GM12878 (cell line): ENCODE measurements at regions not wholly inside any gene's neighbourhood (a gene's known extent, or its start where the extent isn't known, plus 50 kb on each side); places are given as distances from the start of the nearest gene placed in this dataset.

ENCODE experiments used
- ATAC-seq: fragments of 200-7000 bp; cut with Tn5 transposase; 3 replicates; pipeline ENCODE4 v1.9.1; 2020; ENCODE audit warnings: mild to moderate bottlenecking, moderate library complexity
- BruUV-seq: library from RNA; stranded (reverse); fragments of 400-500 nt; replicated peaks from 2 replicates; lab custom pipeline; 2021; lab: Mats Ljungman, UMichigan
- CTCF ChIA-PET: fragments of 300-600 bp; sonication (Branson Sonifier 250); formaldehyde crosslinking; extraction: SDS; loops from one replicate; lab custom pipeline; 2021; ENCODE audit warnings: inconsistent platforms; lab: Yijun Ruan, JAX
- POLR2A ChIA-PET: fragments of 350-600 bp; formaldehyde crosslinking; extraction: SDS; loops from one replicate; lab custom pipeline; 2021; ENCODE audit warnings: inconsistent platforms; lab: Charles Lee
- RAD21 ChIA-PET: fragments of 300-600 bp; sonication (Branson Sonifier 250); formaldehyde crosslinking; loops from one replicate; lab custom pipeline; 2023; ENCODE audit warnings: antibody characterized with exemption; ENCODE audit not compliant: unreplicated experiment; lab: Charles Lee
- SMC1A ChIA-PET: fragments of 300-600 bp; sonication (Branson Sonifier 250); formaldehyde crosslinking; loops from one replicate; lab custom pipeline; 2023; ENCODE audit not compliant: unreplicated experiment, uncharacterized antibody; lab: Charles Lee
- DNase-seq: peaks from one replicate; pipeline ENCODE4 v3.0.0-alpha.2; 2011; ENCODE audit warnings: low read depth, low spot score
- FAIRE-seq: peaks from 3 replicates; lab custom pipeline; 2011; peaks lifted over from hg19 to GRCh38; lab: Jason Lieb, UNC
- H2AFZ ChIP-seq: 2 replicates; pipeline ENCODE4 v1.6.0; 2011; ENCODE audit warnings: low read depth, low read length, control low read depth; ENCODE audit not compliant: control insufficient read depth
- H3K27ac ChIP-seq: 2 replicates; pipeline ENCODE4 v1.5.1; 2011; ENCODE audit warnings: control low read depth; ENCODE audit not compliant: control insufficient read depth, insufficient read depth
- H3K27me3 ChIP-seq, 2 experiments: replicated peaks in 1 of 2; 2 replicates each; pipeline versions ENCODE4 v1.6.0 to v1.6.1; 2011; ENCODE audit warnings: low read length in 1 of 2; ENCODE audit not compliant: control insufficient read depth in 2 of 2, insufficient read depth in 2 of 2
- H3K36me3 ChIP-seq, 2 experiments: 2 replicates each; pipeline ENCODE4 v1.5.1; 2011; ENCODE audit warnings: low read length in 1 of 2; ENCODE audit not compliant: control insufficient read depth in 2 of 2, insufficient read depth in 2 of 2
- H3K4me1 ChIP-seq: 2 replicates; pipeline ENCODE4 v1.6.1; 2011; ENCODE audit warnings: mild to moderate bottlenecking, low read length, moderate library complexity, mixed read lengths; ENCODE audit not compliant: control insufficient read depth, insufficient read depth
- H3K4me2 ChIP-seq: 2 replicates; pipeline ENCODE4 v1.6.0; 2011; ENCODE audit warnings: control low read depth; ENCODE audit not compliant: control insufficient read depth, insufficient read depth
- H3K4me3 ChIP-seq: fragments of 200-600 bp; sonication (generic); 2 replicates; pipeline ENCODE4 v1.5.1; 2016
- H3K79me2 ChIP-seq: 2 replicates; pipeline ENCODE4 v1.6.0; 2011; ENCODE audit warnings: low read length; ENCODE audit not compliant: control insufficient read depth, insufficient read depth
- H3K9ac ChIP-seq: 2 replicates; pipeline ENCODE4 v1.8.0; 2011; ENCODE audit warnings: low read length, control low read depth, mixed read lengths; ENCODE audit not compliant: control insufficient read depth, insufficient read depth
- H3K9me3 ChIP-seq: replicated peaks from 3 replicates; pipeline ENCODE4 v1.5.1; 2011; ENCODE audit warnings: mild to moderate bottlenecking, low read length; ENCODE audit not compliant: control insufficient read depth, insufficient read depth
- H4K20me1 ChIP-seq: 2 replicates; pipeline ENCODE4 v1.6.0; 2011; ENCODE audit not compliant: control insufficient read depth, insufficient read depth
- BACH1 ChIP-seq: fragments of 450-650 bp; IDR thresholded peaks from 2 replicates; pipeline ENCODE4 v1.6.1; 2017; ENCODE audit warnings: mild to moderate bottlenecking, borderline replicate concordance
- CREM ChIP-seq: IDR thresholded peaks from 2 replicates; pipeline ENCODE4 v1.6.1; 2014; ENCODE audit warnings: antibody characterized with exemption, low read depth
- HDGF ChIP-seq: fragments of 450-650 bp; IDR thresholded peaks from 2 replicates; pipeline ENCODE4 v1.6.1; 2016; ENCODE audit warnings: antibody characterized with exemption
- NFYA ChIP-seq: IDR thresholded peaks from 2 replicates; pipeline ENCODE4 v1.6.1; 2011; ENCODE audit warnings: low read depth, mild to moderate bottlenecking, low read length, improper control_type of control experiment, borderline replicate concordance
- RAD21 ChIP-seq: IDR thresholded peaks from 2 replicates; pipeline ENCODE4 v1.6.1; 2011; ENCODE audit warnings: mild to moderate bottlenecking, low read depth, low read length, moderate library complexity; ENCODE audit not compliant: insufficient read depth
- SMC3 ChIP-seq: IDR thresholded peaks from 2 replicates; pipeline ENCODE4 v1.6.1; 2011; ENCODE audit warnings: low read length, improper control_type of control experiment, borderline replicate concordance
- SREBF2 ChIP-seq: IDR thresholded peaks from 2 replicates; pipeline ENCODE4 v1.6.1; 2012; ENCODE audit warnings: mild to moderate bottlenecking, low read length
- TCF3 ChIP-seq: IDR thresholded peaks from 2 replicates; pipeline ENCODE4 v1.6.1; 2012; ENCODE audit warnings: low read depth, mild to moderate bottlenecking, low read length, borderline replicate concordance; ENCODE audit not compliant: insufficient read depth
- ZBTB40 ChIP-seq: fragments of 450-650 bp; IDR thresholded peaks from 2 replicates; pipeline ENCODE4 v1.6.1; 2016; ENCODE audit warnings: mild to moderate bottlenecking, moderate library complexity, borderline replicate concordance
- WGBS: methylation state at CpG from one replicate; pipeline ENCODE4 v1.1.6; 2016; ENCODE audit warnings: low lambda C conversion rate; ENCODE audit not compliant: insufficient replicate concordance, insufficient coverage; ENCODE audit errors: missing lambda C conversion rate; 5-methylcytosine and 5-hydroxymethylcytosine counted together
- in situ Hi-C: fragments of 300-500 bp; cut with MboI; formaldehyde crosslinking; loops from 9 replicates; pipeline ENCODE4 v1.14.3; 2018; ENCODE audit warnings: mixed read lengths
- intact Hi-C: fragments of 100-400 bp; cut with micrococcal nuclease; formaldehyde crosslinking; loops from one replicate; pipeline ENCODE4 v1.14.2; 2022; ENCODE audit not compliant: unreplicated experiment
- TF ChIP-seq, protein P1 (sequence below): fragments of 450-650 bp; conservative IDR thresholded peaks from 2 replicates; pipeline ENCODE4 v1.6.1; 2017; ENCODE audit warnings: mild to moderate bottlenecking, moderate library complexity
- TF ChIP-seq, protein P2 (sequence below): IDR thresholded peaks from 2 replicates; pipeline ENCODE4 v1.6.1; 2012; ENCODE audit warnings: low read length, inconsistent platforms
- TF ChIP-seq, protein P3 (sequence below), 3 experiments: IDR thresholded peaks in 2 of 3; conservative IDR thresholded peaks in 1 of 3; 2 replicates each; pipeline ENCODE4 v1.5.1; 2011; ENCODE audit warnings: low read depth in 3 of 3, low read length in 3 of 3, mild to moderate bottlenecking in 3 of 3, control low read depth in 2 of 3, moderate library complexity in 2 of 3, inconsistent platforms in 1 of 3, mixed read lengths in 1 of 3; ENCODE audit not compliant: control insufficient read depth in 2 of 3, insufficient read depth in 1 of 3; ENCODE audit errors: extremely low read depth in 1 of 3

DNA sequence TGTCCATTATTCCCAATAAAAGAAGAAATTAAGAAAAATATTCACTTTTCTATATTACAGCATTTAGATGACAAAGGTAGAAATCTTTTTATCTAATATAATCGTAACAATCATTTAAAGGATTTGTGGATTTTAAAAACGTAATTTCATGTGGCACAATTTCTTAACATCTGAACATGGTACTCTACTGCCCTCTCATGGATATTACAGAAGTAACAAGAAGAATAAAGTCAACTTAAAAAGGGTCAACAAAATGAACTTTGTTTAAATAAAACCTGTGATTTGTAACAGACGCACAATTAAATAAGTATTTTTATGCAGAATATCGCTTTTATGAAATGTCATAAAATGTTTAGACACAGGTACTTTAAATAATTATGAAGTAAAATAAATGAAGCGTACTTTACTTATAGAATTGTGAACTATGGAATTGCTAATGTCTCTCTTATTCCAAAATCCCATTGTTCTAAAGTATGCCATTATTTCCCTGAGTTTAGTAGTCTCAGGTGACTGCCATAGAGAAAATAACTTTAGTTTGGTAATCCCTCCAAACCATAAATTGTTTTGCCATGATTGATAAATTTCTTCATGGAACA, 366.8 kb upstream of the ZNF385D start:
- Histone ChIP-seq H3K9me3 (no peaks in the 10 kb centered on the region), H3K79me2 (no peaks in the 10 kb centered on the region), H3K27me3 (no peaks in the 10 kb centered on the region), H3K4me2 (no peak overlapping the region), H2AFZ (no peak overlapping the region), H3K9ac (no peak overlapping the region), H3K27ac (no peak overlapping the region), H3K36me3 (no peaks in the 10 kb centered on the region), H4K20me1 (no peaks in the 10 kb centered on the region), H3K4me1 (no peaks in the 10 kb centered on the region), H3K4me3 (no peak overlapping the region)
- ChIA-PET SMC1A (interaction anchor here (0.7 to 3.4 kb wide), 4 partner anchors 28 to 633 kb away, joined by 3 to 58 read pairs (median 6); no protein-coding TSS in a partner anchor), RAD21 (interaction anchor here (3.4 to 4.9 kb wide), 2 partner anchors 27 to 28 kb away, joined by 32 to 39 read pairs; no protein-coding TSS in a partner anchor), CTCF (interaction anchor here (0.8 to 3.4 kb wide), 5 partner anchors 28 to 1100 kb away, joined by 3 to 75 read pairs (median 4); no protein-coding TSS in a partner anchor), POLR2A (no interaction called here)
- BruUV-seq, result no TSS peak
- intact Hi-C loops, result loop anchor here (1.0 to 5.0 kb wide), 5 partner anchors 29 to 1776 kb away; no protein-coding TSS in a partner anchor
- peak; percentile 75 for FAIRE-seq
- in situ Hi-C loops, result no loop called here
- TF ChIP-seq, protein P1, sequence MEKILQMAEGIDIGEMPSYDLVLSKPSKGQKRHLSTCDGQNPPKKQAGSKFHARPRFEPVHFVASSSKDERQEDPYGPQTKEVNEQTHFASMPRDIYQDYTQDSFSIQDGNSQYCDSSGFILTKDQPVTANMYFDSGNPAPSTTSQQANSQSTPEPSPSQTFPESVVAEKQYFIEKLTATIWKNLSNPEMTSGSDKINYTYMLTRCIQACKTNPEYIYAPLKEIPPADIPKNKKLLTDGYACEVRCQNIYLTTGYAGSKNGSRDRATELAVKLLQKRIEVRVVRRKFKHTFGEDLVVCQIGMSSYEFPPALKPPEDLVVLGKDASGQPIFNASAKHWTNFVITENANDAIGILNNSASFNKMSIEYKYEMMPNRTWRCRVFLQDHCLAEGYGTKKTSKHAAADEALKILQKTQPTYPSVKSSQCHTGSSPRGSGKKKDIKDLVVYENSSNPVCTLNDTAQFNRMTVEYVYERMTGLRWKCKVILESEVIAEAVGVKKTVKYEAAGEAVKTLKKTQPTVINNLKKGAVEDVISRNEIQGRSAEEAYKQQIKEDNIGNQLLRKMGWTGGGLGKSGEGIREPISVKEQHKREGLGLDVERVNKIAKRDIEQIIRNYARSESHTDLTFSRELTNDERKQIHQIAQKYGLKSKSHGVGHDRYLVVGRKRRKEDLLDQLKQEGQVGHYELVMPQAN, result no peak
- TF ChIP-seq SMC3, result peak; percentile 50; the same call in 1 of the 2 replicates
- TF ChIP-seq TCF3, result no peak
- peak; percentile 66 for TF ChIP-seq RAD21
- TF ChIP-seq NFYA, result no peak
- no peak for TF ChIP-seq SREBF2
- TF ChIP-seq HDGF, result no peak
- no peak for TF ChIP-seq CREM
- TF ChIP-seq, protein P2, sequence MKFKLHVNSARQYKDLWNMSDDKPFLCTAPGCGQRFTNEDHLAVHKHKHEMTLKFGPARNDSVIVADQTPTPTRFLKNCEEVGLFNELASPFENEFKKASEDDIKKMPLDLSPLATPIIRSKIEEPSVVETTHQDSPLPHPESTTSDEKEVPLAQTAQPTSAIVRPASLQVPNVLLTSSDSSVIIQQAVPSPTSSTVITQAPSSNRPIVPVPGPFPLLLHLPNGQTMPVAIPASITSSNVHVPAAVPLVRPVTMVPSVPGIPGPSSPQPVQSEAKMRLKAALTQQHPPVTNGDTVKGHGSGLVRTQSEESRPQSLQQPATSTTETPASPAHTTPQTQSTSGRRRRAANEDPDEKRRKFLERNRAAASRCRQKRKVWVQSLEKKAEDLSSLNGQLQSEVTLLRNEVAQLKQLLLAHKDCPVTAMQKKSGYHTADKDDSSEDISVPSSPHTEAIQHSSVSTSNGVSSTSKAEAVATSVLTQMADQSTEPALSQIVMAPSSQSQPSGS, result no peak
- TF ChIP-seq ZBTB40, result peak; percentile 36; the same call in 1 of the 2 replicates
- no peak for TF ChIP-seq BACH1
- TF ChIP-seq, protein P3, sequence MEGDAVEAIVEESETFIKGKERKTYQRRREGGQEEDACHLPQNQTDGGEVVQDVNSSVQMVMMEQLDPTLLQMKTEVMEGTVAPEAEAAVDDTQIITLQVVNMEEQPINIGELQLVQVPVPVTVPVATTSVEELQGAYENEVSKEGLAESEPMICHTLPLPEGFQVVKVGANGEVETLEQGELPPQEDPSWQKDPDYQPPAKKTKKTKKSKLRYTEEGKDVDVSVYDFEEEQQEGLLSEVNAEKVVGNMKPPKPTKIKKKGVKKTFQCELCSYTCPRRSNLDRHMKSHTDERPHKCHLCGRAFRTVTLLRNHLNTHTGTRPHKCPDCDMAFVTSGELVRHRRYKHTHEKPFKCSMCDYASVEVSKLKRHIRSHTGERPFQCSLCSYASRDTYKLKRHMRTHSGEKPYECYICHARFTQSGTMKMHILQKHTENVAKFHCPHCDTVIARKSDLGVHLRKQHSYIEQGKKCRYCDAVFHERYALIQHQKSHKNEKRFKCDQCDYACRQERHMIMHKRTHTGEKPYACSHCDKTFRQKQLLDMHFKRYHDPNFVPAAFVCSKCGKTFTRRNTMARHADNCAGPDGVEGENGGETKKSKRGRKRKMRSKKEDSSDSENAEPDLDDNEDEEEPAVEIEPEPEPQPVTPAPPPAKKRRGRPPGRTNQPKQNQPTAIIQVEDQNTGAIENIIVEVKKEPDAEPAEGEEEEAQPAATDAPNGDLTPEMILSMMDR (IDR thresholded peaks at IDR 0.05 in 2 of 3, conservative IDR thresholded peaks at IDR 0.05 in 1 of 3; ENCODE audit: control insufficient read depth in 2 of 3, extremely low read depth in 1 of 3, insufficient read depth in 1 of 3, low read depth in 3 of 3, low read length in 3 of 3), result peak in 2 of 3 experiments; percentile 39 to 40; a peak in 3 of 6 replicates
- ATAC-seq, result no peak
- no peak for DNase-seq
- WGBS, result 15% methylated on average over 5 of the region's 5 CpGs
